ENCODE measurements at regions not wholly inside any gene's neighbourhood (a gene's known extent, or its start where the extent isn't known, plus 50 kb on each side); places are given as distances from the start of the nearest gene placed in this dataset.
A peak's percentile ranks its signal among the peaks of the same experiment; 100 is the strongest.

DNA sequence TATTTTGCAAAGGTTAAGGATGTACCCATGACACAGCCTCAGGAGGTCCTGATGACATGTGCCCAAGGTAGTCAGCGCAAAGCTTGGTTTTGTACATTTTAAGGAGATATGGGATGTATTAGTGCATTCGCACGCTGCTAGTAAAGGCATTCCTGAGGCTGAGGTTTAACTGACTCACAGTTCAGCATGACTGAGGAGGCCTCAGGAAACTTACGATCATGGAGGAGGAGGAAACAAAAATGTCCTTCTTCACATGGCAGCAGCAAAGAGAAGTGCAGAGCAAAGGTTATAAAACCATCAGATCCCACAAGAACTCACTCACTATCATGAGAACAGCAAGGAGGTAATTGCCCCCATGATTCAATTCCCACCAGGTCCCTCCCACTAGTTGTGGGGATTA, 1017.4 kb downstream of the EFNB2 start:
- Histone ChIP-seq H3K36me3 (ENCODE audit: insufficient read depth, low read length) (no peaks in the 10 kb centered on the region), H3K27me3 (ENCODE audit: insufficient read depth, low read length, poor library complexity) (no peaks in the 10 kb centered on the region), H3K9ac (ENCODE audit: low read depth, low read length) (no peak overlapping the region), H3K4me3 (ENCODE audit: low read depth in 1 of 2, low read length in 2 of 2) (no peak overlapping the region), H3K79me2 (ENCODE audit: insufficient read depth, low read length) (no peaks in the 10 kb centered on the region), H3K9me3 (ENCODE audit: insufficient read depth, low read length, severe bottlenecking) (no peaks in the 10 kb centered on the region), H3K27ac (ENCODE audit: low read length) (no peak overlapping the region), H3K4me1 (ENCODE audit: insufficient read depth, low read length) (no peaks in the 10 kb centered on the region), H2AFZ (ENCODE audit: low read depth, low read length) (no peak overlapping the region), H4K20me1 (ENCODE audit: insufficient read depth, low read length) (no peaks in the 10 kb centered on the region), H3K4me2 (ENCODE audit: insufficient read depth, low read length) (no peak overlapping the region)
- TF ChIP-seq, protein P1, sequence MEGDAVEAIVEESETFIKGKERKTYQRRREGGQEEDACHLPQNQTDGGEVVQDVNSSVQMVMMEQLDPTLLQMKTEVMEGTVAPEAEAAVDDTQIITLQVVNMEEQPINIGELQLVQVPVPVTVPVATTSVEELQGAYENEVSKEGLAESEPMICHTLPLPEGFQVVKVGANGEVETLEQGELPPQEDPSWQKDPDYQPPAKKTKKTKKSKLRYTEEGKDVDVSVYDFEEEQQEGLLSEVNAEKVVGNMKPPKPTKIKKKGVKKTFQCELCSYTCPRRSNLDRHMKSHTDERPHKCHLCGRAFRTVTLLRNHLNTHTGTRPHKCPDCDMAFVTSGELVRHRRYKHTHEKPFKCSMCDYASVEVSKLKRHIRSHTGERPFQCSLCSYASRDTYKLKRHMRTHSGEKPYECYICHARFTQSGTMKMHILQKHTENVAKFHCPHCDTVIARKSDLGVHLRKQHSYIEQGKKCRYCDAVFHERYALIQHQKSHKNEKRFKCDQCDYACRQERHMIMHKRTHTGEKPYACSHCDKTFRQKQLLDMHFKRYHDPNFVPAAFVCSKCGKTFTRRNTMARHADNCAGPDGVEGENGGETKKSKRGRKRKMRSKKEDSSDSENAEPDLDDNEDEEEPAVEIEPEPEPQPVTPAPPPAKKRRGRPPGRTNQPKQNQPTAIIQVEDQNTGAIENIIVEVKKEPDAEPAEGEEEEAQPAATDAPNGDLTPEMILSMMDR (IDR thresholded peaks at IDR 0.05; ENCODE audit: borderline replicate concordance, extremely low read depth, low read length, poor library complexity, severe bottlenecking): no peak
- TF ChIP-seq EZH2 (IDR thresholded peaks at IDR 0.05; ENCODE audit: borderline replicate concordance, low read depth, low read length, severe bottlenecking): no peak
- DNase-seq (no peak), ATAC-seq (ENCODE audit: insufficient read depth, low read depth) (peak; percentile 27; the same call in 1 of the 3 replicates)

GRCh38 chr13:105514401-105514800, 1021.1 kb downstream of the EFNB2 start:
- TF ChIP-seq EZH2 (IDR thresholded peaks at IDR 0.05; ENCODE audit: borderline replicate concordance, low read depth, low read length, severe bottlenecking): no peak
- TF ChIP-seq, protein P1 (IDR thresholded peaks at IDR 0.05; ENCODE audit: borderline replicate concordance, extremely low read depth, low read length, poor library complexity, severe bottlenecking): no peak
- no peak overlapping the region for H3K4me2 ChIP-seq (ENCODE audit: insufficient read depth, low read length)
- no peak overlapping the region for H2AFZ ChIP-seq (ENCODE audit: low read depth, low read length)
- ATAC-seq (ENCODE audit: insufficient read depth, low read depth) (no peak), DNase-seq (no peak)
- no peak overlapping the region for H3K9ac ChIP-seq (ENCODE audit: low read depth, low read length)
- no peaks in the 10 kb centered on the region for H3K4me1 ChIP-seq (ENCODE audit: insufficient read depth, low read length)
- no peak overlapping the region for H3K27ac ChIP-seq (ENCODE audit: low read length)
- no peaks in the 10 kb centered on the region for H3K27me3 ChIP-seq (ENCODE audit: insufficient read depth, low read length, poor library complexity)
- no peak overlapping the region for H3K4me3 ChIP-seq (ENCODE audit: low read depth in 1 of 2, low read length in 2 of 2)
- H3K9me3 ChIP-seq (ENCODE audit: insufficient read depth, low read length, severe bottlenecking): no peaks in the 10 kb centered on the region
- H4K20me1 ChIP-seq (ENCODE audit: insufficient read depth, low read length): no peaks in the 10 kb centered on the region
- no peaks in the 10 kb centered on the region for H3K79me2 ChIP-seq (ENCODE audit: insufficient read depth, low read length)
- H3K36me3 ChIP-seq (ENCODE audit: insufficient read depth, low read length): no peaks in the 10 kb centered on the region

DNA sequence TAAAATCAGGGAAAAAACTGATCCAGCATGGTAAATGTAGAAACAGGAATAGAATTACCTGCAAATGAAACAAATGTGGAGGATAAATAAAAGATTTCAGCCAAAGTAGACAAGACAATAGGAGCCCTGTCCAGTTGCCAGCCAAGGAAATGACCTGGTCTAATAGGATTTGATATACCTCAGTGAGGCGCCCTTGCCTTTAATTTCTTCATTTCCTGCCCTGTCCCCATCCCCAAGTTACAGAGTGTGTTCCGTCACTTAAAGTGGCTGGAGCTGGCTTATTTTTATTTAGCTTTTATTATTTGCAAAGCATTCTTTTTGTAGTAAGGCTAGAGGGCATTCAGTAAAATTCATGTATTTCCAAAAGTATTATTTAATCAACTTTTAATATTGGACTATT, 1022.0 kb downstream of the EFNB2 start:
- no peak overlapping the region for H2AFZ ChIP-seq (ENCODE audit: low read depth, low read length)
- no peaks in the 10 kb centered on the region for H3K4me1 ChIP-seq (ENCODE audit: insufficient read depth, low read length)
- H3K79me2 ChIP-seq (ENCODE audit: insufficient read depth, low read length): no peaks in the 10 kb centered on the region
- ATAC-seq (ENCODE audit: insufficient read depth, low read depth) (no peak), DNase-seq (no peak)
- TF ChIP-seq, protein P1 (IDR thresholded peaks at IDR 0.05; ENCODE audit: borderline replicate concordance, extremely low read depth, low read length, poor library complexity, severe bottlenecking): peak; percentile 5
- no peak for TF ChIP-seq EZH2 (IDR thresholded peaks at IDR 0.05; ENCODE audit: borderline replicate concordance, low read depth, low read length, severe bottlenecking)
- H3K9ac ChIP-seq (ENCODE audit: low read depth, low read length): no peak overlapping the region
- no peaks in the 10 kb centered on the region for H3K9me3 ChIP-seq (ENCODE audit: insufficient read depth, low read length, severe bottlenecking)
- H4K20me1 ChIP-seq (ENCODE audit: insufficient read depth, low read length): no peaks in the 10 kb centered on the region
- H3K36me3 ChIP-seq (ENCODE audit: insufficient read depth, low read length): no peaks in the 10 kb centered on the region
- no peak overlapping the region for H3K4me3 ChIP-seq (ENCODE audit: low read depth in 1 of 2, low read length in 2 of 2)
- no peak overlapping the region for H3K27ac ChIP-seq (ENCODE audit: low read length)
- H3K27me3 ChIP-seq (ENCODE audit: insufficient read depth, low read length, poor library complexity): no peaks in the 10 kb centered on the region
- no peak overlapping the region for H3K4me2 ChIP-seq (ENCODE audit: insufficient read depth, low read length)
